ENCODE measurements at regions not wholly inside any gene's neighbourhood (a gene's known extent, or its start where the extent isn't known, plus 50 kb on each side); places are given as distances from the start of the nearest gene placed in this dataset.

GRCh38 chr1:239874831-239875230 is 216.9 kb upstream of the FMN2 start:
- no peak for DNase-seq

GRCh38 chr1:239879321-239880170 is 212.1 kb upstream of the FMN2 start:
- no peak for DNase-seq

GRCh38 chr1:239882967-239883366 is 208.7 kb upstream of the FMN2 start:
- DNase-seq: no peak

- DNase-seq: peak in 1 of 56 donors; percentile 7
These were observed 206.9 kb upstream of the FMN2 start for GRCh38 chr1:239884796-239885195.

- DNase-seq: no peak
These were observed 205.4 kb upstream of the FMN2 start for GRCh38 chr1:239886266-239886665.

GRCh38 chr1:239888639-239889038 is 203.0 kb upstream of the FMN2 start:
- no peak for DNase-seq

- DNase-seq: no peak
These were observed 199.9 kb upstream of the FMN2 start for GRCh38 chr1:239891621-239892358.

- DNase-seq: no peak
These were observed 199.1 kb upstream of the FMN2 start for GRCh38 chr1:239892602-239893001.

- no peak for DNase-seq
These were observed 198.5 kb upstream of the FMN2 start for GRCh38 chr1:239893127-239893731.

- no peak for DNase-seq
These were observed 195.1 kb upstream of the FMN2 start for GRCh38 chr1:239896569-239896968.

- DNase-seq: no peak
These were observed 194.7 kb upstream of the FMN2 start for GRCh38 chr1:239896980-239897379.

- DNase-seq: no peak
These were observed 194.2 kb upstream of the FMN2 start for GRCh38 chr1:239897458-239897857.

GRCh38 chr1:239898062-239898730 is 193.5 kb upstream of the FMN2 start:
- peak in 52 of 56 donors; percentile 4 to 86 (median 51) for DNase-seq

GRCh38 chr1:239899747-239900146 is 191.9 kb upstream of the FMN2 start:
- no peak for DNase-seq

- no peak for DNase-seq
These were observed 185.3 kb upstream of the FMN2 start for GRCh38 chr1:239906394-239906793.

- peak in 2 of 56 donors; percentile 10 to 14 for DNase-seq
These were observed 181.8 kb upstream of the FMN2 start for GRCh38 chr1:239909898-239910297.

- no peak for DNase-seq
These were observed 179.2 kb upstream of the FMN2 start for GRCh38 chr1:239912471-239912870.

- DNase-seq: no peak
These were observed 178.5 kb upstream of the FMN2 start for GRCh38 chr1:239913141-239913585.

- peak in 2 of 56 donors; percentile 18 to 19 for DNase-seq
These were observed 176.9 kb upstream of the FMN2 start for GRCh38 chr1:239914751-239915231.

GRCh38 chr1:239918634-239919033 is 173.0 kb upstream of the FMN2 start:
- no peak for DNase-seq

- no peak for DNase-seq
These were observed 171.5 kb upstream of the FMN2 start for GRCh38 chr1:239920214-239920613.

All from amygdala (tissue), 56 donors.